Gastrocnemius medialis (tissue), 4 donors: ENCODE measurements at regions not wholly inside any gene's neighbourhood (a gene's known extent, or its start where the extent isn't known, plus 50 kb on each side); places are given as distances from the start of the nearest gene placed in this dataset.
"Not testable (repeated sequence)": the region's sequence is repeated elsewhere in the genome, so short reads cannot be mapped to it uniquely, and the experiment has no call there.

Source experiments
- ATAC-seq, 2 donors: fragments of 150-250 bp; one replicate each; pipeline ENCODE4 v1.9.1; 2016
- DNase-seq, 2 donors: peaks; one replicate each; pipeline ENCODE4 v3.0.0-alpha.2; 2019
- H3K27ac ChIP-seq, 4 donors: fragments of 200-600 bp; sonication (generic); 1 replicate in 1 of 4; 2 replicates in 3 of 4; pipeline ENCODE4 v1.5.1; 2016 to 2018; ENCODE audit warnings: mild to moderate bottlenecking in 2 of 4, moderate library complexity in 1 of 4
- H3K27me3 ChIP-seq, 3 donors: fragments of 200-600 bp; sonication (generic) in 2 of 3; 1 replicate in 1 of 3; 2 replicates in 2 of 3; pipeline versions ENCODE4 v1.5.1 to v1.6.0; 2016 to 2019; ENCODE audit warnings: mild to moderate bottlenecking in 1 of 3, moderate library complexity in 1 of 3
- H3K36me3 ChIP-seq, 2 donors: fragments of 200-600 bp; sonication (generic) in 1 of 2; one replicate each; pipeline ENCODE4 v1.5.1; 2017 to 2018
- H3K4me1 ChIP-seq, 2 donors: fragments of 200-600 bp; sonication (generic) in 1 of 2; one replicate each; pipeline ENCODE4 v1.5.1; 2016 to 2017; ENCODE audit warnings: mild to moderate bottlenecking in 2 of 2
- H3K4me3 ChIP-seq, 4 donors: fragments of 200-600 bp; sonication (generic) in 3 of 4; 1 replicate in 1 of 4; 2 replicates in 3 of 4; pipeline ENCODE4 v1.5.1; 2016 to 2019; ENCODE audit warnings: mild to moderate bottlenecking in 2 of 4
- H3K9me3 ChIP-seq, 3 donors: fragments of 200-600 bp; sonication (generic) in 2 of 3; 1 replicate in 1 of 3; 2 replicates in 2 of 3; pipeline ENCODE4 v1.5.1; 2016 to 2019
- CTCF ChIP-seq, 5 experiments: fragments of 450-650 bp in 3 of 5; fragments of 200-600 bp in 2 of 5; sonication (generic) in 2 of 5; IDR thresholded peaks in 4 of 5; conservative IDR thresholded peaks in 1 of 5; 1 replicate in 4 of 5; 2 replicates in 1 of 5; pipeline ENCODE4 v1.5.1; 2016 to 2019; ENCODE audit warnings: antibody characterized with exemption in 5 of 5, mild to moderate bottlenecking in 3 of 5, moderate library complexity in 3 of 5
- POLR2A ChIP-seq, 2 donors: fragments of 450-650 bp; IDR thresholded peaks; one replicate each; pipeline ENCODE4 v1.6.1; 2017; ENCODE audit warnings: antibody characterized with exemption in 2 of 2, mild to moderate bottlenecking in 2 of 2, moderate library complexity in 2 of 2
- in situ Hi-C, 4 donors: fragments of 200-750 bp; cut with MboI; loops; one replicate each; pipeline versions ENCODE4 v1.15.0 to v1.8.0; 2017; ENCODE audit warnings: low sequenced_read_pairs in 4 of 4
- intact Hi-C: fragments of 100-400 bp; cut with DNase I; formaldehyde crosslinking; loops from one replicate; pipeline ENCODE4 v1.15.1; 2023; ENCODE audit warnings: low total_unique reads

DNA sequence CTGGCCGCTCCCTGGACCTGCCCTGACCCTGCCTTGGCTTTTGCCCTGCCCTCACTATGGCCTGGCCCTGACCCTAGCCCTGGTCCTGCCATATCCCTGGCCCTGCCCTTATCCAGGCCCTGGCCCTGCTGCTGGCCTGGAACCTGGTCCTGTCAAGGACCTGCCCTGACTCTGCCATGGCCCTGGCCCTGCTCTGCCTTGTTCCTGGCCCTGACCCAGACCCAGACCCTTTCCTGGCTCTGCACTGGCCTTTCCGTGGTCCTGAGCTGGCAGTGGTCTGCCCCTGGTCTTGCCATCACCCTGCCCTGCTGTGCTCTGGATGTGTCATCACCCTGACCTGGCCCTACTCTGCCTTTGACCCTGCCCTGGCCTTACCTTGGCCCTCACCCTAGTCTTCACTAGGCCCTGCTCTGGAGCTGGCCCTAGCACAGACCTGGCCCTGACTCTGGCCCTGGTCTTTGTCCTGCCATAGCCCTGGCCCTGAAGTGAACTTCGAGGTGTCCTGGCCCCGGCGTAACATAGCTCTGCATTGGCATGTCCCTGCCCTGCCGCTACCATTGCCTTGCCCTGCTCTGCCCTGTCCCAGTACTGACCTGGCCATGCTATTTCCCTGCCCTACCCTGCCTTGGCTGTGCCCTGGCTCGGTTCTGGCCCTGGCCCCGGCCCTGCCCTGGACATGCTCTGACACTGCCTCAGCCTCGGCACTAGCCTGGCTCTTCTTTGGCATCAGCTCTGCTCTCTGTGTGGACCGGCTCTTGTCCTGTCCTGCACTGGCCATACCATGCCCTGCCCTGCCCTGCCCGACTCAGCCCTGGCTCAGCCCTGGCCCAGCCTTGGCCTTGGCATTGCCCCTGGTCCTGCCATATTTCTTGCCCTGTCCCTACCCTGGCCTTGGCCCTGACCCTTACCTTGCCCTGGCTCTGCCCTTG is 239.2 kb downstream of the GOLGA6L6 start:
- H3K36me3 ChIP-seq, ATAC-seq, H3K4me1 ChIP-seq, in situ Hi-C loops, DNase-seq, H3K9me3 ChIP-seq, intact Hi-C loops, H3K4me3 ChIP-seq, H3K27me3 ChIP-seq, H3K27ac ChIP-seq: not testable (repeated sequence)

DNA sequence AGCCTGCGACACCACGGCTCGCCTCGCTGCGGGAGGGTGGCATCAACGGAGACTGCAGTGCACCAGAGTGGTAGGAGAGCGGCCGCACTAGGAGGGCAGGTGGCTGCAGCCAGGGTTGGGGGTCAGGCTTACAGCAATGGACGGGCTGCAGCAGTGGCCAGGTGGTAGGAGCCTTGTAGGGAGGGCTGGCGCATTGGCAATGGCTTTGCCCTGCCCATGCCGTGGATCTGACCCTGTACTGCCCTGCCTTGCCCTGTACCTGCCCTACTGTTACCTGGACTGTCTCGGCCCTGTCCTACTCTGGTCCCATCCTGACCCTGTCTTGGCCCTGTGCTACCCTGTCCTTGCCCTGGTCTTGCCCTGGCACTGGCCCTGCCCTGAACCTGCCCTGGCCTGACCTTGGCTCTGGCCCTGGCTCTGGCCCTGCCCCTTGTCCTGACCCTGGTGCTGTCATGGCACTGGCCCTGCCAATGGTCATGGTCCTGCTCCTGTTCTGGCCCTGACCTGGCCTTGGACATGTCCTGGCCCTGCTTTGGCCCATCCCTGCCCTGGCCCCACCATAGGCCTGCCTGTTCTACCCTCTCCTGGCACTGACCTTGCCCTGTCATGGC is 240.0 kb downstream of the GOLGA6L6 start:
- DNase-seq, in situ Hi-C loops, H3K36me3 ChIP-seq, H3K27ac ChIP-seq, intact Hi-C loops, H3K4me3 ChIP-seq, H3K9me3 ChIP-seq, H3K4me1 ChIP-seq, ATAC-seq, H3K27me3 ChIP-seq: not testable (repeated sequence)

DNA sequence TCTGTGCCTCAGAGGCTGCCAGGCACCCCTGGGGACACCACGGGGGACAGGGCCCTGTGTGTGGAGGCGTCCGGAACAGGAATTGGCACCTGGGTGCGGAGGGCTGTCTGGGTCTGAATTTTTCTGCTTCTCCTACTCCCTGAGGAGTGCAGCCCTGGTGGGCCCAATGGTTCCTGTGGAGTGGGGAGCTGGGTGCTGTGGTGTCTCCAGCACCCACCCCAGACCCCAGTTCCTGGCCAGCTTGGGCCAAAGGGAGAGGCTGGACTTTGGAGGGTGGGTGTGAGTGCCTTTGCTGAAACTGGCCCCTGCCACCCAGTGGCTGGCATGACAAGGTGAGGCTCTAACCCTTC is 240.6 kb downstream of the GOLGA6L6 start:
- in situ Hi-C loops, DNase-seq, H3K4me1 ChIP-seq, ATAC-seq, H3K4me3 ChIP-seq, H3K27me3 ChIP-seq, H3K36me3 ChIP-seq, H3K27ac ChIP-seq, H3K9me3 ChIP-seq, intact Hi-C loops: not testable (repeated sequence)

- H3K4me1 ChIP-seq, H3K27ac ChIP-seq, H3K4me3 ChIP-seq, ATAC-seq, intact Hi-C loops, DNase-seq, H3K9me3 ChIP-seq, H3K36me3 ChIP-seq, H3K27me3 ChIP-seq, in situ Hi-C loops: not testable (repeated sequence)
Observed at GRCh38 chr15:20300351-20301040, 241.1 kb downstream of the GOLGA6L6 start.

DNA sequence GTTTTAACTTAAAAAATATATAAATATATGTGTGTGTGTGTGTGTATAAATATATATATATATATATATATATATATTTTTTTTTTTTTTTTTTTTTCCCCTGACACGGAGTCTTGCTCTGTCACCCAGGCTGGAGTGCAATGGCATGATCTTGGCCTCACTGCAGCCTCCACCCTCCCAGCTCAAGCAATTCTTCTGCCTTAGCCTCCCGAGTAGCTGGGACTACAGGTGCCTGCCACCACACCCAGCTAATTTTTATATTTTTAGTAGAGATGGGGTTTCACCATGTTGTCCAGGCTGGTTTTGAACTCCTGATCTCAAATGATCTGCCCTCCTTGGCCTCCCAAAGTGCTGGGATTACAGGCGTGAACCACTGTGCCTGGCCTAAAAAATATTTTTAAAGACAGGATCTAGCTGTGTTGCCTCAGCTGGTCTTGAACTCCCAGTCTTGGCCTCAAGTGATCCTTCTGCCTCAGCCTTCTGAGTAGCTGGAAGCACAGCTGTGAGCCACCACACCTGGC is 243.9 kb downstream of the GOLGA6L6 start:
- DNase-seq, H3K9me3 ChIP-seq: not testable (repeated sequence)

GRCh38 chr15:20296261-20296660 is 245.3 kb downstream of the GOLGA6L6 start:
- DNase-seq, H3K36me3 ChIP-seq, H3K4me3 ChIP-seq, ATAC-seq, in situ Hi-C loops, H3K27ac ChIP-seq, H3K27me3 ChIP-seq, intact Hi-C loops, H3K9me3 ChIP-seq, H3K4me1 ChIP-seq: not testable (repeated sequence)

More for the DNA sequence above, 243.9 kb downstream of the GOLGA6L6 start:
- H3K4me3 ChIP-seq, in situ Hi-C loops, ATAC-seq, H3K36me3 ChIP-seq, H3K4me1 ChIP-seq, H3K27me3 ChIP-seq, intact Hi-C loops, H3K27ac ChIP-seq: not testable (repeated sequence)

DNA sequence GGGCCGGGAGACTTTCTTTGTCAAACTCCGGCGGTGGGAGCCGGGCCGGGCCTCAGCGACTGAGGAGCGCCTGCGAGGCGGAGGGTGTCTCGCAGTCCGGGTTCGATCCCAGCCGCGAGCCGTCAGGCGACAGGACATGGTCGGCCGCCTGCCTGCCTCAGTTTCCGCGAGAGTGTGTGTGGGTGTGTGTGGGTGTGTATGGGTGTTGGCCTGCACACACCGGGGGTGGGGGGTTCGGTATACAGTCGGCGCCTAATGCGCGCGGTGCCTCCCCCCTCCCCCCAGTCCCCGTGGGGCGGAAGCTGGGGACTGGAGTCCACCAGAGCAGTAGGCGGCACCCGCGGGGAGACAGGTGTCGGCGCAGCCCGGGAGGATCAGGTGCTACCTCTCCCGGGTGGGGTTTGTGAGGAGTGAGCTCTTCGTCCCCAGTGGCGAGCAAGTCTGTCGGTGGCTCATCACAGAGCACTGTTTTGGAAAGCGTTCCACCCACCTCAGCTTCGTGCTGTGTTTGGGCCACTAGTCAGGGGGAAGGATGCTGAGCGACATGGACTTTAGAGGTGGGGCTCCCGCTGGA is 246.3 kb downstream of the GOLGA6L6 start:
- Histone ChIP-seq H3K27ac (no peak overlapping the region), H3K27me3 (no peaks in the 10 kb centered on the region), H3K4me3 (no peak overlapping the region), H3K9me3 (peaks cover 0 to 4% (median 0%) of the 10 kb centered on the region in 3 donors), H3K4me1 (no peaks in the 10 kb centered on the region), H3K36me3 (no peaks in the 10 kb centered on the region)
- intact Hi-C loops (no loop called here), in situ Hi-C loops (no loop called here)
- no peak for TF ChIP-seq CTCF (IDR thresholded peaks at IDR 0.05 in 4 of 5, conservative IDR thresholded peaks at IDR 0.05 in 1 of 5)
- TF ChIP-seq POLR2A (IDR thresholded peaks at IDR 0.05), result no peak
- DNase-seq (no peak), ATAC-seq (no peak)
